AG04449 (cell line): ENCODE measurements at regions not wholly inside any gene's neighbourhood (a gene's known extent, or its start where the extent isn't known, plus 50 kb on each side); places are given as distances from the start of the nearest gene placed in this dataset.

Experiments used
- CTCF ChIA-PET: fragments of 350-600 bp; formaldehyde crosslinking; extraction: SDS; loops from one replicate; lab custom pipeline; 2021; ENCODE audit warnings: antibody characterized with exemption; lab: Yijun Ruan, JAX
- POLR2A ChIA-PET: fragments of 400-600, 350-600 bp; formaldehyde crosslinking; extraction: SDS; loops from one replicate; lab custom pipeline; 2020; ENCODE audit warnings: antibody characterized with exemption, inconsistent platforms; lab: Yijun Ruan, JAX
- DNase-seq: peaks from one replicate; pipeline ENCODE4 v3.0.0-alpha.2; 2010; ENCODE audit warnings: low read depth, low spot score
- H3K4me3 ChIP-seq: 2 replicates; pipeline ENCODE4 v1.5.1; 2011; ENCODE audit warnings: low read depth, mild to moderate bottlenecking, control low read depth, low read length
- CTCF ChIP-seq: IDR thresholded peaks from one replicate; pipeline ENCODE4 v1.5.1; 2011; ENCODE audit warnings: mild to moderate bottlenecking, moderate library complexity, low read length, control low read depth, inconsistent platforms; ENCODE audit not compliant: insufficient read depth; ENCODE audit errors: missing control alignments

- ChIA-PET CTCF (no interaction called here), POLR2A (no interaction called here)
- no peak for TF ChIP-seq CTCF
- DNase-seq: no peak
- H3K4me3 ChIP-seq: no peak overlapping the region
Observed at GRCh38 chr5:101364469-101364868, 461.4 kb upstream of the ST8SIA4 start.

DNA sequence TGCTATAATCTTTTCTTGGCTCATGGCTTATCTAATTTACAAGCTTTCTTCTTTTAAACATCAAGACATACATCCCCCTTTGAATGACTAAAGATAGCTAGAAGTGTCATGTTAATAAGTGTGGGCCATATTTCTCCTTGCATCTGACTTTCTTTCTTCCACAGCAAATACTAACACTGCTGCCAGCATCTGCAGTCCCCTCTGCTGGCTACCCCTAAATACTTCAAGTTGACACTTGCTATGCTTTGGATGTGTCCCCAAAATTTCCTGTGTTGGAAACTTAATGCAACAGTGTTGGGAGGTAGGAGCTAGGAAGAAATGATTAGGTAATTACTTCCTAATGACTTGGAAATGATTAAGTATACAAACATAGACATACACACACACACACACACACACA lies 459.0 kb upstream of the ST8SIA4 start:
- TF ChIP-seq CTCF: no peak
- no peak overlapping the region for H3K4me3 ChIP-seq
- POLR2A ChIA-PET: no interaction called here
- no peak for DNase-seq
- CTCF ChIA-PET: no interaction called here

DNA sequence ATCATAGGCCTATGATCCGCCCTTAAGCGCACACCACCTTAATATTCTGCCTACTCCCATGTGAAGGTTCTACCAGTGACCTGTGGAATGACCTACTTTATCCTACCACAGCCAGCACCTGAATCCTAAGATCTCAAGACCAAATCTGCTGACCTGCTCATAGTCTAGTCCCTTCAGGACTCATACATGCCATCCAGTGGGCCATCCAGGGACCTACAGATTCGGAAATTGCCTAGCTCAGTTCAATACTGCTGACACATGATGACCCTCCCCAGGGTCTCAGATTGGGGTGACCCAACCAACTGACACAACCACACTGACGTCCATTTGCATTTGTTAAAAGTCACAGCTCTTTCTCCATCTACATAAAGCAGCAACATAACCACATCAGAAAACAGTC lies 443.8 kb upstream of the ST8SIA4 start:
- CTCF ChIA-PET: no interaction called here
- POLR2A ChIA-PET: no interaction called here
- H3K4me3 ChIP-seq: no peak overlapping the region
- DNase-seq: no peak
- no peak for TF ChIP-seq CTCF

DNA sequence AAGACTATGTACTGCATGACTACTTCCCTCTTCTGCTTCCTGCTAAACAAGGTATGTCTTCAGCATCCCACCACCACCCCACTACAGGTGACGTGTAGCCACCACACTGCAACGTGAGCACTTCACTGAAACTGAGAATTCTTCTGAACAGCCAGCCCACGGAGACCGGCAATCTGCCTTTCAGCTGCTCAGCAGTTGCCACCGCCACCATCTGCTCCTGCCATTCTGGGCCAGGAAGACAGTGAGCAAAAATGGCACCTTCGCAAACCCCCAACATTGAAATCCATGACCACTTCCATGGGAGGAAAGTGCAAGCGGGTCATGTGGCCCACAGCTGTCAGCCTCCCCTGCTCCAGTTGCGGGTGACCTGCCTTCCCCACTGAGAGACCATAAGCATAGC lies 443.4 kb upstream of the ST8SIA4 start:
- TF ChIP-seq CTCF: no peak
- no peak for DNase-seq
- ChIA-PET CTCF (no interaction called here), POLR2A (no interaction called here)
- H3K4me3 ChIP-seq: no peak overlapping the region

- TF ChIP-seq CTCF: no peak
- H3K4me3 ChIP-seq: no peak overlapping the region
- ChIA-PET POLR2A (no interaction called here), CTCF (no interaction called here)
- DNase-seq: no peak
Observed at GRCh38 chr5:101338226-101338625, 435.1 kb upstream of the ST8SIA4 start.

DNA sequence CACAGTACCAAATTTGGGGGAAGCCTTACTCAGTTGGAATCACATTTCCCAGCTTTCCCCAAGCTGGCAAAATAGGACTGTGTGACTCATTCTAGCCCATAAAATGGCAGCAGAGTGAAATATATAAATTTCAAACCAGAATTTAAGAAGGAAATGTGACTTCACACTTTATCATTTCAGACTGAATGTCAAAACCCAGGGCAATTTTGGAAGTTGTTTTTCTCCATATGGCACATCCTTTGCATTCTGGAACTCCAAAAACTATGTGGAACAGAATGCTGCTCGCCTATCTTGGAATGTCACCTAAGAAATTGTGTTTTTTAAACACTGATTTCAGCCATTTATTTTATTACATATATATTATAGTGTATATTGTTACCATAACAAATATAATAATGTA lies 424.7 kb upstream of the ST8SIA4 start:
- TF ChIP-seq CTCF: no peak
- H3K4me3 ChIP-seq: no peak overlapping the region
- ChIA-PET POLR2A (no interaction called here), CTCF (no interaction called here)
- DNase-seq: no peak
